A549 (cell line): ENCODE measurements at regions not wholly inside any gene's neighbourhood (a gene's known extent, or its start where the extent isn't known, plus 50 kb on each side); places are given as distances from the start of the nearest gene placed in this dataset.

Experiments used
- CBX8 ChIP-seq: fragments of 200-600 bp; sonication (generic); IDR thresholded peaks from 2 replicates; pipeline ENCODE4 v1.6.1; 2016
- JUN ChIP-seq, 2 experiments: fragments of >200 bp; sonication (Bioruptor Twin); formaldehyde crosslinking; IDR thresholded peaks; 2 replicates in 1 of 2; 3 replicates in 1 of 2; pipeline ENCODE4 v1.6.1; 2016 to 2017
- SREBF2 ChIP-seq: fragments of 450-650 bp; IDR thresholded peaks from 2 replicates; pipeline ENCODE4 v1.6.1; 2014; ENCODE audit warnings: mild to moderate bottlenecking, moderate library complexity

- TF ChIP-seq CBX8 = no peak
- no peak for TF ChIP-seq SREBF2
- no peak for TF ChIP-seq JUN (IDR thresholded peaks at IDR 0.05)
Observed at GRCh38 chr2:188196343-188197008, 95.2 kb upstream of the GULP1 start.
